ENCODE measurements at regions not wholly inside any gene's neighbourhood (a gene's known extent, or its start where the extent isn't known, plus 50 kb on each side); places are given as distances from the start of the nearest gene placed in this dataset.

- H3K4me3 ChIP-seq (ENCODE audit: low read depth, low read length): no peak overlapping the region
- TF ChIP-seq CTCF (IDR thresholded peaks at IDR 0.05; ENCODE audit: borderline replicate concordance, insufficient read depth, low read depth, low read length): no peak
Measured at GRCh38 chr2:226155093-226155875, 644.3 kb downstream of the IRS1 start.

GRCh38 chr2:226154610-226155009 lies 645.0 kb downstream of the IRS1 start:
- no peak for TF ChIP-seq CTCF (IDR thresholded peaks at IDR 0.05; ENCODE audit: borderline replicate concordance, insufficient read depth, low read depth, low read length)
- H3K4me3 ChIP-seq (ENCODE audit: low read depth, low read length): no peak overlapping the region

GRCh38 chr2:226153553-226153952 lies 646.1 kb downstream of the IRS1 start:
- TF ChIP-seq CTCF (IDR thresholded peaks at IDR 0.05; ENCODE audit: borderline replicate concordance, insufficient read depth, low read depth, low read length): no peak
- H3K4me3 ChIP-seq (ENCODE audit: low read depth, low read length): no peak overlapping the region

GRCh38 chr2:226151157-226151556 lies 648.5 kb downstream of the IRS1 start:
- no peak overlapping the region for H3K4me3 ChIP-seq (ENCODE audit: low read depth, low read length)
- TF ChIP-seq CTCF (IDR thresholded peaks at IDR 0.05; ENCODE audit: borderline replicate concordance, insufficient read depth, low read depth, low read length): no peak

GRCh38 chr2:226143091-226143490 lies 656.5 kb downstream of the IRS1 start:
- TF ChIP-seq CTCF (IDR thresholded peaks at IDR 0.05; ENCODE audit: borderline replicate concordance, insufficient read depth, low read depth, low read length): no peak
- no peak overlapping the region for H3K4me3 ChIP-seq (ENCODE audit: low read depth, low read length)

- no peak for TF ChIP-seq CTCF (IDR thresholded peaks at IDR 0.05; ENCODE audit: borderline replicate concordance, insufficient read depth, low read depth, low read length)
- H3K4me3 ChIP-seq (ENCODE audit: low read depth, low read length): no peak overlapping the region
Measured at GRCh38 chr2:226142463-226142862, 657.2 kb downstream of the IRS1 start.

GRCh38 chr2:226140594-226140993 lies 659.0 kb downstream of the IRS1 start:
- H3K4me3 ChIP-seq (ENCODE audit: low read depth, low read length): no peak overlapping the region
- TF ChIP-seq CTCF (IDR thresholded peaks at IDR 0.05; ENCODE audit: borderline replicate concordance, insufficient read depth, low read depth, low read length): no peak

Data from GM12875 (cell line).